Endodermal cell (in vitro differentiated cells): ENCODE measurements at regions not wholly inside any gene's neighbourhood (a gene's known extent, or its start where the extent isn't known, plus 50 kb on each side); places are given as distances from the start of the nearest gene placed in this dataset.

Source experiments
- DNase-seq: peaks from one replicate; pipeline ENCODE4 v3.0.0-alpha.2; 2017
- H3K27ac ChIP-seq: 2 replicates; pipeline ENCODE4 v1.5.1; 2013; ENCODE audit warnings: mild to moderate bottlenecking, low read depth, low read length, moderate library complexity
- H3K27me3 ChIP-seq: 2 replicates; pipeline ENCODE4 v1.6.1; 2013; ENCODE audit warnings: mild to moderate bottlenecking, low read length, moderate library complexity; ENCODE audit not compliant: insufficient read depth, control insufficient read depth, poor library complexity, severe bottlenecking
- H3K36me3 ChIP-seq: 2 replicates; pipeline ENCODE4 v1.7.0; 2013; ENCODE audit warnings: mild to moderate bottlenecking, low read length, moderate library complexity; ENCODE audit not compliant: control insufficient read depth, insufficient read depth
- H3K4me1 ChIP-seq: one replicate; pipeline ENCODE4 v1.7.0; 2013; ENCODE audit warnings: low read length; ENCODE audit not compliant: control insufficient read depth, insufficient read depth
- H3K4me3 ChIP-seq: 2 replicates; pipeline ENCODE4 v1.5.1; 2013; ENCODE audit warnings: mild to moderate bottlenecking, low read length, moderate library complexity
- H3K9ac ChIP-seq: 2 replicates; pipeline ENCODE4 v1.6.1; 2013; ENCODE audit warnings: mild to moderate bottlenecking, low read length, moderate library complexity; ENCODE audit not compliant: poor library complexity, severe bottlenecking; ENCODE audit errors: extremely low read depth
- H3K9me3 ChIP-seq: 2 replicates; pipeline ENCODE4 v1.6.1; 2013; ENCODE audit warnings: mild to moderate bottlenecking, low read length, moderate library complexity; ENCODE audit not compliant: control insufficient read depth
- H3K27ac Mint-ChIP-seq: 2 replicates; pipeline ENCODE4 v1.8.0; 2020; ENCODE audit warnings: mixed read lengths
- H3K27me3 Mint-ChIP-seq: 2 replicates; pipeline ENCODE4 v1.8.0; 2021; ENCODE audit warnings: mild to moderate bottlenecking, mixed read lengths; ENCODE audit not compliant: insufficient read depth
- H3K36me3 Mint-ChIP-seq: 2 replicates; pipeline ENCODE4 v1.8.0; 2020; ENCODE audit warnings: low read depth, mixed read lengths
- H3K4me1 Mint-ChIP-seq: 2 replicates; pipeline ENCODE4 v1.8.0; 2020; ENCODE audit warnings: mixed read lengths
- H3K4me3 Mint-ChIP-seq: 2 replicates; pipeline ENCODE4 v1.8.0; 2020; ENCODE audit warnings: mild to moderate bottlenecking, moderate library complexity, mixed read lengths
- H3K9me3 Mint-ChIP-seq: 2 replicates; pipeline ENCODE4 v1.8.0; 2020; ENCODE audit warnings: mild to moderate bottlenecking, mixed read lengths
- CTCF ChIP-seq: fragments of 200-600 bp; sonication (generic); conservative IDR thresholded peaks from 2 replicates; pipeline ENCODE4 v1.5.0; 2021; ENCODE audit warnings: antibody characterized with exemption, mild to moderate bottlenecking
- WGBS, 2 experiments: methylation state at CpG; one replicate each; pipeline versions ENCODE4 v1.1.5 to v1.1.7; 2013; ENCODE audit warnings: missing lambda C conversion rate in 2 of 2, mixed read lengths in 1 of 2; ENCODE audit not compliant: insufficient coverage in 1 of 2, insufficient read length in 1 of 2; 5-methylcytosine and 5-hydroxymethylcytosine counted together

- Histone ChIP-seq H3K4me3 (no peak overlapping the region), H3K27ac (no peak overlapping the region), H3K4me1 (peaks cover 9% of the 10 kb centered on the region), H3K27me3 (no peaks in the 10 kb centered on the region), H3K36me3 (no peaks in the 10 kb centered on the region), H3K9me3 (no peaks in the 10 kb centered on the region), H3K9ac (no peak overlapping the region)
- Mint-ChIP-seq H3K9me3 (no peaks in the 10 kb centered on the region), H3K36me3 (no peaks in the 10 kb centered on the region), H3K27me3 (no peaks in the 10 kb centered on the region), H3K27ac (no peak overlapping the region), H3K4me3 (no peak overlapping the region), H3K4me1 (peaks cover 15% of the 10 kb centered on the region)
- no peak for TF ChIP-seq CTCF
- no peak for DNase-seq
- WGBS, 2 experiments = 88 to 100% methylated on average over 1 to 3 of the region's 3 CpGs
These were observed 172.9 kb upstream of the RUNX1 start for GRCh38 chr21:35222021-35222420.

- DNase-seq = no peak
- Mint-ChIP-seq H3K4me1 (peaks cover 5% of the 10 kb centered on the region), H3K4me3 (no peak overlapping the region), H3K27me3 (no peaks in the 10 kb centered on the region), H3K27ac (no peak overlapping the region), H3K36me3 (no peaks in the 10 kb centered on the region), H3K9me3 (no peaks in the 10 kb centered on the region)
- Histone ChIP-seq H3K36me3 (no peaks in the 10 kb centered on the region), H3K27me3 (no peaks in the 10 kb centered on the region), H3K4me1 (peaks cover 5% of the 10 kb centered on the region), H3K4me3 (no peak overlapping the region), H3K9ac (no peak overlapping the region), H3K9me3 (no peaks in the 10 kb centered on the region), H3K27ac (no peak overlapping the region)
- no peak for TF ChIP-seq CTCF
- WGBS, 2 experiments = 91% methylated on average over 1 of the region's 1 CpG; no CpG with 5 or more reads in 1 of the 2 experiments
These were observed 171.2 kb upstream of the RUNX1 start for GRCh38 chr21:35220301-35220700.

- Mint-ChIP-seq H3K36me3 (no peaks in the 10 kb centered on the region), H3K4me1 (peaks cover 5% of the 10 kb centered on the region), H3K27ac (no peak overlapping the region), H3K4me3 (no peak overlapping the region), H3K9me3 (no peaks in the 10 kb centered on the region), H3K27me3 (no peaks in the 10 kb centered on the region)
- no peak for TF ChIP-seq CTCF
- DNase-seq = no peak
- Histone ChIP-seq H3K36me3 (no peaks in the 10 kb centered on the region), H3K4me3 (no peak overlapping the region), H3K27me3 (no peaks in the 10 kb centered on the region), H3K9ac (no peak overlapping the region), H3K9me3 (no peaks in the 10 kb centered on the region), H3K27ac (no peak overlapping the region), H3K4me1 (peaks cover 5% of the 10 kb centered on the region)
- 90 to 92% methylated on average over 2 of the region's 2 CpGs for WGBS, 2 experiments
These were observed 170.6 kb upstream of the RUNX1 start for GRCh38 chr21:35219719-35220118.
